Kidney epithelial cell (primary cell): ENCODE measurements at regions not wholly inside any gene's neighbourhood (a gene's known extent, or its start where the extent isn't known, plus 50 kb on each side); places are given as distances from the start of the nearest gene placed in this dataset.

Source experiments
- DNase-seq: peaks from one replicate; pipeline ENCODE4 v3.0.0-alpha.2; 2010; ENCODE audit warnings: low read depth
- H3K27me3 ChIP-seq: 2 replicates; pipeline ENCODE4 v1.6.0; 2011; ENCODE audit warnings: low read length; ENCODE audit not compliant: control insufficient read depth, insufficient read depth
- H3K36me3 ChIP-seq: 2 replicates; pipeline ENCODE4 v1.5.1; 2011; ENCODE audit warnings: low read length; ENCODE audit not compliant: control insufficient read depth, insufficient read depth
- H3K4me3 ChIP-seq: 2 replicates; pipeline ENCODE4 v1.5.1; 2011; ENCODE audit warnings: low read depth, mild to moderate bottlenecking, control low read depth, low read length
- CTCF ChIP-seq: IDR thresholded peaks from 2 replicates; pipeline ENCODE4 v1.5.1; 2011; ENCODE audit warnings: mild to moderate bottlenecking, moderate library complexity, low read length, control low read depth, inconsistent platforms; ENCODE audit not compliant: insufficient read depth, poor library complexity, severe bottlenecking

GRCh38 chr4:4750187-4750586, 109.3 kb upstream of the MSX1 start:
- Histone ChIP-seq H3K27me3 (peaks cover 19% of the 10 kb centered on the region), H3K36me3 (no peaks in the 10 kb centered on the region), H3K4me3 (no peak overlapping the region)
- DNase-seq: no peak
- TF ChIP-seq CTCF: no peak

- H3K27me3 ChIP-seq: peaks cover 19% of the 10 kb centered on the region
- no peak for DNase-seq
- H3K36me3 ChIP-seq: no peaks in the 10 kb centered on the region
- TF ChIP-seq CTCF: no peak
- H3K4me3 ChIP-seq: no peak overlapping the region
Measured at GRCh38 chr4:4749137-4749536, 110.3 kb upstream of the MSX1 start.

DNA sequence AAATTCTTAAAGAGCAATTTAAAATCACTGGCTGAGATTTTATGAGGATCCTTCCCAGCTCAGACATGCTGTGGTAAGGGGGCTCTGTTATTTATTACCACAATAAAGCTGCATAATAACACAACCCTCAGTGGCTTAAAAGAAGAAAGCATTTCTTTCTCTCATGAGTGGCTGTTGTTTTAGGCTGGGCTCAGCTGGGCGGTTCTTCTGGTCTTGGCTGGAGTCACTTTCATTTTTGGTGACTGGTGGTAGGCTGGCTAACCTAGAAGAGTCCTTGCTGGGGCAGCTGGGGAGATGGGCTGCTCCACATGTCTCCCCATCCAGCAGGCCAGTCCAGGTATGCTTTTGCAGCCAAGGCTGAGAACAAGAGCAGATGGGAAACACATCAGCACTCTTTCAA, 113.0 kb upstream of the MSX1 start:
- no peak for DNase-seq
- Histone ChIP-seq H3K4me3 (no peak overlapping the region), H3K36me3 (no peaks in the 10 kb centered on the region), H3K27me3 (no peaks in the 10 kb centered on the region)
- no peak for TF ChIP-seq CTCF

DNA sequence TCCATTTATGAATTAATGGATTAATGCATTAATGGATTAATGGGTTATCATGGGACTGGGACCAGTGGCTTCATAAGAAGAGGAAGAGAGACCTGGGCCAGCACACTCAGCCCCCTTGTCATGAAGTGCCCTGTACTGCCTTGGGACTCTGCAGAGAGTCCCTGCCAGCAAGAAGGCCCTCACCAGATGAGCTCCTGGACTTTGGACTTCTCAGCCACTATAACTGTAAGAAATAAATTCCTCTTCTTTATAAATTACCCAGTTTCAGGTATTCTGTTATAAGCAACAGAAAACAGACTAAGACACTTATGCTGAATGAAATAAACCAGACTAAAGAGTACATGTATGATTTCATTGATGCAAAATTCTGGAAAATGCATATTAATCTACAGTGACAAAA, 119.4 kb upstream of the MSX1 start:
- no peak for DNase-seq
- Histone ChIP-seq H3K4me3 (no peak overlapping the region), H3K36me3 (no peaks in the 10 kb centered on the region), H3K27me3 (no peaks in the 10 kb centered on the region)
- no peak for TF ChIP-seq CTCF

DNA sequence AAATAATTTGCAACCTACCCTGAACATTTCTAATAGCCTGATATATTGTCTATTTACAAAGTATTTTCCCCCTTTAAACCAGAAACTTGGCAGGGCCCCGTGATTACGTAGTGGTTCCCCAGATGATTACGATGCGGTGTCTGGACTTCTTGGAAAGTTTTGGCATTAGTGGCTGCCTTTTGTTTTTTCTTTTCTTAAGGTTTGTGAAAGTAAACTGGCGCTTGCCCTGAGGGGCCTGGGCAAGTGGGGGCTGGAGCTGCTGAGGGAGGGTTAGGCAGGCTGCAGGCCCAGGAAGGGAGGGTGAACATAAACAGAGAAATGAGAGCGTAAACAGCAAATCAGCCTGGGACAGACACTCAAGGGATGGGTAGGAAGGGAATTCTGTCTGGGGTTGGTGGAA, 123.6 kb upstream of the MSX1 start:
- TF ChIP-seq CTCF: no peak
- Histone ChIP-seq H3K36me3 (no peaks in the 10 kb centered on the region), H3K4me3 (no peak overlapping the region), H3K27me3 (no peaks in the 10 kb centered on the region)
- DNase-seq: no peak

DNA sequence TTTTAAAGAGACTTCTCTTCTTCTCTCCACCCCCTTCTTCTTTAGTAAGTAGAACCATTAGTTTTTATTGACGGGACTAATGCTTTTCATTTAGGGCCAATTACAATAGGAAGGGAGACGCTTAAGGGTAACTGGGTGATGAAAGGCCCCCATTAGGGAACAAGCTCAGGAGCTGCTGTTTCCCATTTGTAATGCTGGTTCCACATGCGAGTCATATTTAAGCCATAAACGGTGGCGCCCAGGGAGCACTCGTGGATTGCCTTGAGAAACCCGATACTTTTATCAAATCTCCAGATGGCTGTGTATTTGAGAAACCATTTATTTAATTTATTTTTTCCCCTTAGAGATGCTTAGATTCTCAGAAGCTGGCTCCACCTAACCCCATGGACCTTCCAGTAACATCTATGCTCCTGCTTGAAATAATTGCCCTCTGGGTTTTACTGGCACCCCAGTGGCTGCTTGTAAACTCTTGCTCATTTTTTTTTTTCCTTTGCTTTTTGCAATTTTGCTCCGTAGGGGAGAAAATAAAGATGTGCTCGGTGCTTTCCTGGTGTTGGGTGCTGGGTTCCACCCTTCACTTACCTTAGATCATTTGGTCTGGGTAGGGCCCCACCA, 124.2 kb upstream of the MSX1 start:
- H3K36me3 ChIP-seq: no peaks in the 10 kb centered on the region
- H3K27me3 ChIP-seq: no peaks in the 10 kb centered on the region
- H3K4me3 ChIP-seq: no peak overlapping the region

More for the DNA sequence above, 124.2 kb upstream of the MSX1 start:
- TF ChIP-seq CTCF: no peak
- no peak for DNase-seq
